ENCODE measurements at regions not wholly inside any gene's neighbourhood (a gene's known extent, or its start where the extent isn't known, plus 50 kb on each side); places are given as distances from the start of the nearest gene placed in this dataset.
A peak's percentile ranks its signal among the peaks of the same experiment; 100 is the strongest.

- no peak for DNase-seq
- intact Hi-C loops (cut with DNase I; ENCODE audit: low total_unique reads): no loop called here
- Histone ChIP-seq H3K4me3 (no peak overlapping the region), H3K27ac (no peak overlapping the region), H3K27me3 (no peaks in the 10 kb centered on the region), H3K9me3 (no peaks in the 10 kb centered on the region), H3K4me1 (no peaks in the 10 kb centered on the region), H3K36me3 (no peaks in the 10 kb centered on the region)
- 72 to 84% (median 74%) methylated on average over 3 of the region's 3 CpGs for whole genome bisulfite sequencing, 5 donors
- no peak for TF ChIP-seq POLR2AphosphoS5 (IDR thresholded peaks at IDR 0.05)
- TF ChIP-seq CTCF (IDR thresholded peaks at IDR 0.05): no peak
- no peak for TF ChIP-seq EP300 (IDR thresholded peaks at IDR 0.05)
- no peak for TF ChIP-seq POLR2A (IDR thresholded peaks at IDR 0.05)
Observed at GRCh38 chr5:67451640-67452279, 255.2 kb upstream of the CD180 start.

GRCh38 chr5:67447732-67448131 lies 251.1 kb upstream of the CD180 start:
- Histone ChIP-seq H3K4me3 (no peak overlapping the region), H3K27ac (no peak overlapping the region), H3K9me3 (no peaks in the 10 kb centered on the region), H3K36me3 (no peaks in the 10 kb centered on the region), H3K4me1 (no peaks in the 10 kb centered on the region), H3K27me3 (no peaks in the 10 kb centered on the region)
- intact Hi-C loops (cut with DNase I; ENCODE audit: low total_unique reads): no loop called here
- no peak for DNase-seq
- TF ChIP-seq EP300 (IDR thresholded peaks at IDR 0.05) (no peak), POLR2A (IDR thresholded peaks at IDR 0.05) (no peak), POLR2AphosphoS5 (IDR thresholded peaks at IDR 0.05) (no peak), CTCF (IDR thresholded peaks at IDR 0.05) (no peak)

DNA sequence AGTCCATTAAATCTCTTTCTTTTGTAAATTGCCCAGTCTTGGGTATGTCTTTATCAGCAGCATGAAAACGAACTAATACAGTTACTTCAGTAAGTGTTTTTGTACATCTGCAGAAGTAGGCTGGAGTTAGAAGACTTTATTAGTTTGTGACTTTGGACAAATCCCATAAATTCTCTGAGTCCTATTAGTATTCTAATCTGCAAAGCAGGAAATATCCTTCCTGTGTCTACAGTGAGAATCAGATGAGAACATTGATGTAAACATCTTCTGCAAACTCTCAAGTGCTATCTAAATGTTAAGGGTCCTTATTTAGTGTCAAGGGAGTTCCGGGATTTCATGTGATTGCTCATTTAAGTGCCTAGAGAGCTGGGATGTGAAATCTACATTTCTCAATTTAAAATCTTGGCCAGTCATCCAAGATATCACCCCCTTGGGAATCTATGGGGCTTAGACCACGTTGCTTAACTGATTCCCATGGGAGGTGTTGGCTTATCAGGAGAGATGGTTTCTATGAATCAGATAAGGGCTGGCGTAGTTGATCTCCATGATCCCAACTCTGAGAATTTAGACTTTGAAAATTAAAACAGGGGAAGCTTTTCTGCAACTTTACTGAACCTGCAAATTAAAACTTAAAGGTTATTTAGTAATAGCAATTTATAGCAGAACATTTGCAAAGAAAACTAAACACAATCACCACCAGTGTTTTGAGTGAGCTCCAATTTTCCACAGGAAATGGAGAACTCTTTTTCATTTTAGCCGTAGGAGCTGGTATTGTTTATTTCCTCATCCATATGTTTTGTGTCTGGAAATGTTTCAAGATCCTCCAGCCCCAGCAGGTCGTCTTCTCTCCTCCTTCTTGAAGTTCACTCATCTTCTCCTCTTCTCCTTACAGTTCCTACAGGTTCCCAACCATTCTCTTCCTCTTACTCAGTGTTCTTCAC lies 241.6 kb upstream of the CD180 start:
- no peaks in the 10 kb centered on the region for H3K9me3 ChIP-seq
- intact Hi-C loops (cut with DNase I; ENCODE audit: low total_unique reads): no loop called here
- TF ChIP-seq POLR2AphosphoS5 (IDR thresholded peaks at IDR 0.05) (no peak), CTCF (IDR thresholded peaks at IDR 0.05) (no peak), POLR2A (IDR thresholded peaks at IDR 0.05) (no peak), EP300 (IDR thresholded peaks at IDR 0.05) (no peak)
- H3K36me3 ChIP-seq: no peaks in the 10 kb centered on the region
- peak in 1 of 2 donors; percentile 52 for DNase-seq
- no peaks in the 10 kb centered on the region for H3K27me3 ChIP-seq
- H3K4me3 ChIP-seq: no peak overlapping the region
- WGBS, 5 donors: 63 to 73% (median 69%) methylated on average over 6 of the region's 6 CpGs
- H3K4me1 ChIP-seq: no peaks in the 10 kb centered on the region
- H3K27ac ChIP-seq: no peak overlapping the region

- TF ChIP-seq EP300 (IDR thresholded peaks at IDR 0.05) (no peak), POLR2AphosphoS5 (IDR thresholded peaks at IDR 0.05) (no peak), CTCF (IDR thresholded peaks at IDR 0.05) (no peak), POLR2A (IDR thresholded peaks at IDR 0.05) (no peak)
- intact Hi-C loops (cut with DNase I; ENCODE audit: low total_unique reads): no loop called here
Observed at GRCh38 chr5:67435032-67435431, 238.4 kb upstream of the CD180 start.

More at GRCh38 chr5:67435032-67435431, 238.4 kb upstream of the CD180 start:
- Histone ChIP-seq H3K36me3 (no peaks in the 10 kb centered on the region), H3K4me3 (no peak overlapping the region), H3K9me3 (no peaks in the 10 kb centered on the region), H3K27me3 (no peaks in the 10 kb centered on the region), H3K4me1 (no peaks in the 10 kb centered on the region), H3K27ac (no peak overlapping the region)
- WGBS, 5 donors: 72 to 94% (median 91%) methylated on average over 2 of the region's 2 CpGs
- DNase-seq: no peak

Data from stomach (tissue), 8 donors.